GM19239 (cell line): ENCODE measurements at regions not wholly inside any gene's neighbourhood (a gene's known extent, or its start where the extent isn't known, plus 50 kb on each side); places are given as distances from the start of the nearest gene placed in this dataset.

Experiments
- DNase-seq: peaks from one replicate; pipeline ENCODE4 v3.0.0; 2011; ENCODE audit warnings: low spot score; ENCODE audit not compliant: insufficient read length
- FAIRE-seq: peaks from 2 replicates; lab custom pipeline; 2011; peaks lifted over from hg19 to GRCh38; lab: Jason Lieb, UNC

DNA sequence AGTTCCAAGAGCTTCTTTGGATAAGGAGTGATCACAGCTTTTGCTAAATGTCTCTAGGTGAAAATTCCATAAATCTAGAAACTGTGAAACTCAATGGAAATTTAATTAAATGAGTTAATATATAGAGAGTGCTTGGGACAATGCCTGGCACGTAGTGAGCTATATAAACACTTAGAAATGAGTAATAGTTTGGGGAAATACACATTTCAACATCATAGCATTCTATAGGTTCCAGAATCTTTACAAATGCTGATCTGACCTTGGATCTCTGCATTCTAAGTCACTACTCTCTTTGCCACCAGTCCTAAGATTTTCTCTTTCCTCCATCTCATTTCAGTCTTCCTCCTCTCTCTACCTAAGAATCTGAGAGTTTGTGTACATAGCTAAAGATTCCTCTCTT is 175.6 kb downstream of the SOX9 start:
- FAIRE-seq (no peak), DNase-seq (no peak)

DNA sequence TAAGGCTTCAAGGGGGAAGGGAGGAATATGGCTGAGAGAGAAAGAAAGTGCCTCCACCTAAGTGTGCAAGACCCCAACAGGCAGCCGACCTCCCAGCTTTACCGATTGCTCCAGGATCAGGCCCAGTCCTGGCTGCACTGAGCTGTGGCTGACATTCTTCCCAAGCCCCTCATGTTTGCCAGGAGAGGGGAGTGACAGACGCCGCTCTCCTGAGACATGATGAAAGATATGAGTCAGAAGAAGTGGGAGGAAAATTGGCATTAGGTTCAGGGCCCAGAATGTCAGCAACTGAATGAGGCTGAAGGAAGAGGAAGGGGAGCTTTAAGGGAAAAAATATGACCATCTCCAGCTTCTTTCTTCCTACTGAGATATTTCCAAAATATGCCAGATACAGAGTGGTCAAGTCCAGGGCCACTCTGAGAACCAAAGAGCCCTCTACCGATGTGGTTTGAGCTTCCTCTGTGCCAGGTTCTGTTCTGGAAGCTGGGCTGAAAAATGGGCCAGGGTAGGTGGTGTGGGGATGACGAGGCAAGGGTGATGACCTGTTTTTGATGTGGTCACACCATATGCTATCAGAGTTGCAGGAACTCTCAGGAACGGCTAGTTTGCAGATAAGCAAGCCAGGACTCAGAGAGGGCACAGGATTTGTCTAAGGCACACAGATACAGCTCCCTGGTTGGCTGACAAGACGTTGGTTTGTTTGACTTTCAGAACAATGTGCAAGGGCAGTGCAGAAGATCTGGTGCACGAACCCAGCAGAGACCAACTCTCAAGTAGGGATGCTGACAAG is 176.7 kb downstream of the SOX9 start:
- FAIRE-seq, result no peak
- DNase-seq, result no peak

DNA sequence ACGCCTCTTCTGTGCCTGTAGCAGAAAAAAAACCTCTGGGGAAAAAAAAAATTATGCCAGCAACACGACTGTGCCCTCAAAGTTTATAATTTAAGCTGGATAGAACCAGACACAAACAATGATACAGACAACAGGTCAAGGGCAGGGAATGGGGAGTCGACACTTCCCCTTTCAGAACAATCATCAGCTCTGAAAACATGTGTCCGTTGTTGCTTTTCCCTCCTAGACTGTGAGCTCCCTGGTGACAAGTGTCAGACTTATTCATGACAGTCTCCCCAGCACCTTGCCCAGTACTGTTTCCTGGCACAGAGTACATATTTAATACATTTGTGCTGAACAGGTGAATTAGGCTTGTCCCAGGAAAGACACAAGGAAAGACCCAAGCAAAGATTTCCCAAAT is 178.3 kb downstream of the SOX9 start:
- no peak for FAIRE-seq
- DNase-seq, result no peak

DNA sequence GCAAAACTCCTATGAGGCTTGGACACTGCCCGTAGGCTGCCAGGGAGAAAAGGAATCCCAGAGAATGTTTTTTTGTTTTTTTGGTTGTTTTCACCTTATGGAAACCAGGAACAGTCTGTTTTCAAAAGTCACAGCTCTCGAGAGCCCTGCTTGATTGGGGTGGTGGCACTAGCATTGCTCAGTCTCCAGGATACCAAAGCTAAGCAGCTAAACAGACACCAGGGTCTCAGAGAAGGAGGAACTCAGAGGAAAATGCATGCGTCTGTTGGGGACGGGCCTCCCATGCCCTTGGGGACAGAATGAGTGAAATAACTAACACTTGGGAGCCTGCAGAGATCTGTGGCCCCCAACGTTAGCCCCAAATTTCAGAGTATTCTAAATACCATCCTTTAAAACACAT is 178.8 kb downstream of the SOX9 start:
- DNase-seq, result no peak
- no peak for FAIRE-seq

DNA sequence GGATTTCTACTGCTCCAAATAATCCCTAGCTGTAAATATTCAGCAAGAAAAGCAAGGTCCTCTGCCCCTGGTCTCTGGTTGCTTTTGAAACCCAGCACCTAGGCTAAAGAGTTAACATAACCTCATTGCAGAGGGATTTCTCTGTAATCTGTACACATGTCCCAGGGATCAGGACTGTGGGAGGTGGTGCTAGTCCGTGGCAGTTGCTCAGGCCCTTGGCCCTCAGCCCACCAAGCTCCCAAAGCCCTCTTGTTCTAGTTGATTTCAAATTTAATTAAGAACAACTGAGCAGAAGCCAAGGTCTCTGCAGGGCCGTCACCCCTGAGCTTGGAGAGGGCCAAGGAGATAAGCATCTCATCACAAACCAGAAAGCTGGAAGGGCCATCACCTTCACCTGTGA is 181.1 kb downstream of the SOX9 start:
- FAIRE-seq (no peak), DNase-seq (no peak)

DNA sequence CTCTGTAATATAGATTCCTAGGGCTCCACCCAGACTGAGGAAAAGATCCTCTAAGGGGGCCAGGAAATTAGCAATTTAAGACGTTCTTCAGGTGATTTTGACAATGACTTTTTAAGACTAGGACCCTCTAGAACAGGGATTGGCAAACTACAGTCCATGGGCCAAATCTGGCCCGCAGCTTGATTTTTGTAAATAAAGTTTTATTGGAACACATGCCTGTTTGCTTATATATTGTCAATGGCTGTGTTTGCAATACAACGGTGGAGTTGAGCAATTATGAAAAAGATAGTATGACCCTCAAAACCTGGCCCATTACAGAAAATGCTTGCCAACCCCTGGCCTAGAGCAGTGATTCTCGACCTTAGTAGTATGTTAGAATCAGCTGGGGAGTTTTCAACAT is 181.9 kb downstream of the SOX9 start:
- DNase-seq (no peak), FAIRE-seq (no peak)

DNA sequence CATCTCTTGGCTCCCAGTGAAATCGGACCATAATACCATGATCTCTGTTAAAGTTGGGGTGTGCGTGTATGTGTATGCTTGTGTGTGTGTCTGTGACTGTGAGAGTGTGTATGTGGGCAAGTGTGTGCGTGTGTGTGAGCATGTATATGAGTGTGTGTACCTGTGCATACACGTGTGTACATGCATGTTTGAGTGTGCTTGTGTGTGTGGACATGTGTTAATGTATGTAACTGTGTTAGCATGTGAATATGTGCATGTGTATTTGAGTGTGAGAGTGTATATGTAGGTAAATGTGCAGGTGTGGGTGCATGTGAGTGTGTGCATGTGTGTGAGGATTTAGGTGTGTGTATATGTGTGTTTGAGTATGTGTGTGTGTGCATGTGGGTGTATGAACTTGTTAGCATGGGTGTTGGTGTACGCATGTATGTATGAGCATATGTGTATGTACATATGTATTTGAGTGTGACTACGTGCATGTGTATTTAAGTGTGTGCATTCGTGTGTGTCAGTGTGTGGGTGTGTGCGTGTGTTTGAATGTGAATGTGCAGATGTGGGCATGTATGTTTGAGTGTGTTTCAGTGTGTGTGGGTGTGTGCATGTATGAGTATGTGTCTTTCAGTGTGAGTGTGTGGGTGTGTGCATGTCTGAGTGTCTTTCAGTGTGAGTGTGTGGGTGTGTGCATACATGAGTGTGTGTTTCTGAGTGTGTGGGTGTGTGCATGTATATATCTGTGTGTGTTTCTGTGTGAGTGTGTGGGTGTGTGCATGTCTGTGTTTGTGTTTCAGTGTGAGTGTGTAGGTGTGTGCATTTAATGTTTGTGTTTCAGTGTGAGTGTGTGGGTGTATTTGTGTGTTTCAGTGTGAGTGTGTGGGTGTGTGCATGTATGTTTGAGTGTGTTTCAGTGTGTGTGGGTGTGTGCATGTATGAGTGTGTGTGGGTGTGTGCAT is 183.2 kb downstream of the SOX9 start:
- FAIRE-seq, result no peak
- no peak for DNase-seq

DNA sequence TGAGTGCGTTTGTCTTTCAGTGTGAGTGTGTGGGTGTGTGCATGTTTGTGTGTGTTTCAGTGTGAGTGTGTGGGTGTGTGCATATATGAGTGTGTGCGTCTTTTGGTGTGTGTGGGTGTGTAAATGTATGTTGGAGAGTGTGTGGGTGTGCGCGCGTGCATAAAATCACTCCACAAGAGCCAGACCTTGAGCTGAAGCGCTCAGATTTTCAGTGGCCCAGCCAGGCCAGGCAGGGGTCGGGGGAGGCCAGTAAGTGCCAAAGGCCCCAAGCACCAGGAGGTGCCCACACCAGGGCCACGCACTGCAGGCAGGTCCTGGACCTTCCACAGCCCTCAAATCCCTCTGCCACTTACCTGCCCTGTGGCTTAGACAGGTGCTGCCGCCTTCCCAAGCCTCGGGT is 184.0 kb downstream of the SOX9 start:
- FAIRE-seq, result no peak
- DNase-seq, result no peak

DNA sequence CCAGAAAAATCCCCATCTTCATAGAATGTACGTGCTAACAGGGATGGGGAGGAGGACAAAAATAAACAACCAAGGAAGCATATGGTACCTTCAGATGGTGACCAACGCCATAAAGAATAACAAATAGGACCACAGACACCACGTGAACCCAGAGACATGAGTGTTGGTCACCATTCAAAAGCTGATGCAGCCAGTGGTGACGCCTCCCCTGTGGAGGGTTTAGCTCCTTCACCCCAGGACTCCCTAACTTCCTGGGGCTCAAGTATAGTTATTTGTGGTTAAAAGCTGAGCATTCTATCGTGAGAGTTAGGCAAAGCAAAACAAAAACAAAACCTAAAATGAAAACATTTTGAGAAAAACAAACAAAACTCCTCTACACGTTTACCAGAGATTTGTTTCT is 184.7 kb downstream of the SOX9 start:
- no peak for DNase-seq
- no peak for FAIRE-seq

DNA sequence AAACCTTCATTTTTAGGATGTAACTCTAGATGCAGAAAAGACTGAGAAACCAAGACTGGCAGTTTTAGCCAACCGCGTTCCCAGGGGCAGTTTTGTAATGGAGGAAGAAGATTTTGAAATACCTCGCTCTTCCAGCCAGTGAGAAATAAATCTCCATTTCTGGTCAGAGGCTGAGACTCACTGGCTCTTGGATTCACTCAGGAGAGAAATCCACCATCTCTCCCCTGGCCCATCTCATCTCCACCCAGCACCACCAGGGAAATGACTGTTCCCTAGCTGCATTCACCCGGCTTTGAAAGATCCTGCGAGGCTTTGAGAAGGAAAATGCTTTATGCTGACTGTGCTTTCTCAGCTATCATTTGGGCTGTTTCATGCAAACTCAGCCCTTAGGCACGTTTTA is 185.2 kb downstream of the SOX9 start:
- FAIRE-seq, result no peak
- no peak for DNase-seq

DNA sequence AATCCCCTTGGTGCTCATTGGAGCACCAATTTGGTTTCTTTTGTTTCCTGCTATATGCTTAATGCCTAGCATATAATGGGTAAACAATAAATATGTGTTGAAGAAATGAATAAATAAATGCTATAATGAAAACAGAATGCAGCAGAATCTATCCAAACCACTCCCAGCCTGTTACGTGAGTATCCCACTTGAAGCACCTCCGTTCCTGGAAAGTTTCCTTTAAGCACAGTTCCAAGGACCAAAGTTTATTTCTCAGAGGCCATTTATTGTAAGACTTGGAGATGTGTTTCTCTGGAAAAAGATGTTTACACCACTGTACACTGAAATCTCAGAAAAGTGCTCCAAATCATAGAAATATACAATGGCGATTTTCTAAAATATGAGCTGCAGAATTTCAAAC is 187.0 kb downstream of the SOX9 start:
- DNase-seq (no peak), FAIRE-seq (no peak)

DNA sequence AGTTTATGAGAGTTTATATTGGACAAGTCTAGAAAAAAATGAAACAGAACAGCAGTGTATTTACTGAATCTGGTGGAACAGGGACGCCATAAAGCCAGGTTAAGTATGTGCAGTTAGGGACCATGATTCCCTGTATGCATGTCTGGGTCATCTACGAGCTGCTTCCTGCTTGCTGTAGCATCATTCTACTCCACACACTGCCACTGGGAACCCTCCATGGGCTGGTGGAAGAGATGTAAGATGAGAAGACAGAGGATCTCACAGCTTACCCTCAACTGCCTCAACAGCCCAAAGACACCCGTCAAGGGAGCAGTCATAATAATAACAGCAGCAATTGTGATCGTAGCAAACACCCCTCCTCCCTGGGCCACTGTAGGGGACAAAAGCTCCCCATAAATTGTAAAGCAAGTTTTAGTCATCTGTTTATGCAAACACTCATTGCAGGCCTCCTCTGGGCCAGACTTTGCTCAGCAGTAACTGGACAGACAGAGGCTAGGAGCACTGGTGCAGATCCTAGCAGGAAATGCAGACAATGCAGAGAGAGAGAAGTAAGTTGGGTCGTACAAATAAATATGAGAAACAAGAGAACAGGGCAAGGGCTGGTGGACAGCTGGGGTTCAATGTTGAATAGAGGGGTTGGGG is 188.0 kb downstream of the SOX9 start:
- no peak for FAIRE-seq
- no peak for DNase-seq

DNA sequence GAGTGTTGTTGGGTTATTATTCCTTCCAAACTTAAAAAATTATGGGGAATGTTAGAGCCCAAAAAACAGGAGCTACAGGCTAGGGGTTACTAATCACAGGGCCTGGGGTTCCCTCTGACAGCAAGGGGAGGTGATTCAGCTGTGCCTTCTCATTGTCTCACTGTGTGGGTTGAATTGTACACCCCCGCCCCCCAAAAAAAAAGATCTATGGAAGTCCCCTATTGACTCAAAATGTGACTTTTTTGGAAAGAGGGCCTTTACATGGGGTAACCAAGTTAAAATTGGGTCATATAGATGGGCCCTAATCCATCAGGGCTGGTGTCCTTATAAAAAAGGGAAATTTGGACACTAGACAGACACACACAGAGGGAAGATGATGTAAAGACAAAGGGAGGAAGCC is 190.2 kb downstream of the SOX9 start:
- no peak for FAIRE-seq

DNA sequence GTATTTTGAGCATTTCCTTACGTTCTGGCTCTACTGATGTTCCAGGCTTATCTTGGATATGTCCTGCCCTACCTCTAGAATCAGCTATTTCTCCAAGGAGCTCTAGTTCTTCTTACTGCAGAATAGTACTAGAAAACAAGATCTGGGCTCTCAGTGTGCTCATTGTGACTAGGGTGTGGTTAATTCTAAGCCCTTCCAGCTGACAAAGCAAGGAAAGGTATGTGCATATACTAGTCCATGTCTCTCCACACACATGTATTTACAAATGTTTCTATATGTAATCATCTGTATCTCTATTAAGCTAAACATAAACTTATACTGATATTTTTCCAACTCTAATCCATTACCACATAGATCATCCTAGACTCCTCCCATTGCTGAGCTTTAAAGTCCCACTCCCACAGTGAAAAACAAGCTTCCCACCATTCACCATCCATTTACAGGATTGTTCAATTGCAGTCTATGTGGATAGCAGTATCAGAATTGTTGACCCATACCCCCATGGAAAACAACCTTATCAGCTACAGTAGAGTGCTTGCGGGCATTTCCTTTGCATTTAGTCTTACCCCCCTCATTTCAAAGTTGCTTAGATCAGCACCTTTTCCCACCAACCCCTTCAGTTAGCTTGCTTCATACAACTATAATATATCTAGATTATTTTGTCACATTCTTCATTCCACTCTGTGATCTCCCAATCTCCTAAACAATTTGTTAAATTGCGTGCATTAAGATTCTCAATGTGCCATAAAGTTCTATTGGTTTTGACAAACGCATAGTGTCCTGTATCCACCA is 194.5 kb downstream of the SOX9 start:
- DNase-seq (no peak), FAIRE-seq (no peak)

More for the DNA sequence above, 190.2 kb downstream of the SOX9 start:
- no peak for DNase-seq

DNA sequence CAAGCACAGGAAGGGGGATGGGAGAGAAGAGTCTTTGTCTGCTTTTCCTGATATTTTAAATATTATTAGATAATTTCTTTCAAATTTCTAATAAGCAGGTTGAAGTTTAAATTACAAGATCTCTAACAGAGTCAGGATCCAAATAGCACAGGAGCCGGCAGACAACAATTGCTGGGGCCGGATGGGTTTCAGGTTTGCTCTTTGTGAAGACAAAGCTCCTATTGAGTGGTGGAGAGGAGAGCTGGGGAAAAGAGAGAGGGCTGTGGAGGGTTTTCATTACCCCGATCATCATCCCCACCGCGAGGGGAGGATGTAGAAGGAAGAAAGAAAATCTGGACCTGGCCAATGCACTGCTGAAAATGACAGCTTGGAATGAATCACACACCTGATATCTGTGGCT is 197.3 kb downstream of the SOX9 start:
- DNase-seq (no peak), FAIRE-seq (no peak)

DNA sequence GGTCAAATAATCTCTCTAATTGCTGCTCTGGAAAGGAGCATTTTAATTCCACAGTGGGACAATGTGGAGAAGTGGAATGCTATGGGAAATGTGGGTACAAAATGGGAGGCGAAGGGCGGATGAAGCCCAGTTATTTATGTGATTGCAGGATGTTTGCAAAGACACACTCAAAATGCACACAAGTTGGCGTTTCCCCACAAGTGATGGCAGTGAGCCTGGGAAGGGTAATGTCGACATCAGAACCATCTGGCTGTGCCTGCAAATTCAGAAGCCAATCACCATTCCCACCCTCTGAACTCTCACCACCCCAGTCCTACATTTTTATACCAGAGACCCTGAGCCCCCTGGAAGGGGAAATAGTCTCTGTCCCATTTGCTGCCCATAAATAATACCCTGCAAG is 201.1 kb downstream of the SOX9 start:
- no peak for DNase-seq
- FAIRE-seq, result no peak

DNA sequence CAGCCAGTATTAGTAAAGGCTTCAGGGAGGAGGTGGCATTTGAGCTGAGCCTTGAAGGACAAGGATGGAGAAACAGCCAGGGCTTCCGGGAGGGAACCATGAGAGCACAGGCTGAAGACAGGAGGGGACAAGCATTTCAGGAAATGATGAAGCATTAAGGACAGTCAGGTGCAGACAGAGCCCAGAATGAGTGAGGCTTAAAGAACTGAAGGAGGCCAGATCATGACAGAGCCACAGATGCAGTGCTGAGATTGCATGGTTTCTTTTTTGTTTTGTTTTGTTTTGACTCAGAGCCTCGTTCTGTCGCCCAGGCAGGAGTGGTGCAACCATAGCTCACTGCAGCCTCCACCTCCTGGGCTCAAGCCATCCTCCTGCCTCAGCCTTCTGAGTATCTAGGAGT is 211.5 kb downstream of the SOX9 start:
- no peak for FAIRE-seq
- no peak for DNase-seq

DNA sequence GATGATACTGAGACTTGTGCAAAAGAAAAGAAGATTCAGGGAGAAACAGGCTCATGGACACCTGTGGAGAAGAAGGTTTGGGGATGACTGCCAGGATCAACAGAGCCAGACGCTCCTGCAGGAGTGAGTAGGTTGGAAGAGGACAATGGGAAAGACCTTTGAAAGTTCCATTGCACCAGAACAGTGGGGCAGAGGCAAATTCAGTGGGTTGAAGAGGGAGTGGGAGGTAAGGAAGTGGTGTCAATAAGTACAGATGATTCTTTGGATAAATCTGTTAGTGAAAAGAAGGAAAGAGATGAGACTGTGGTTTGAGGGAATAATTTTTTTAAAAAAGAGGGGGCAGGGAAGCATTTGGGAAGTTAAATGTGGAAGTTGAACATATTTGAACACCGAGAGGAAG is 212.8 kb downstream of the SOX9 start:
- DNase-seq (no peak), FAIRE-seq (no peak)

DNA sequence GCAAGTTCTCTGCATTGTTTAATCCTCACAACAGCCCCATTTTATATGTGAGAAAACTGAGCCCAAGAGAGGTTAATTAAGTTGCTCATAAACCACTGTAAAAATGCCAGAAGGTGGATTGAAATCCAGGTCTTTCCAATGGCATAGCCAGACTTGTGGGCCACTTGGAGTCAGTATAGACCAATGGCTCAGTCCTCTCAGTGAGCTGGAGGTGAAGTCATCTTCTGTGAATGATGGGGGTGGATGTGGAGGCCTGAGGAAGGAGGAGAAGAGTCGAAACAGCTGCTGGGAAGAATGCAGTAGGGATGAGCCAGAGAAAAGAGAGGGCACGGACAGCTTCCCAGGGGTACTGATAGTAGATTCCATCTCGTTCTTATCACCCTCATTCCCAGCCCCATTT is 213.4 kb downstream of the SOX9 start:
- FAIRE-seq (no peak), DNase-seq (no peak)
